Coronary artery (tissue), 2 donors: ENCODE measurements at regions not wholly inside any gene's neighbourhood (a gene's known extent, or its start where the extent isn't known, plus 50 kb on each side); places are given as distances from the start of the nearest gene placed in this dataset.

Experiments used
- DNase-seq: peaks from one replicate; pipeline ENCODE4 v3.0.0-alpha.2; 2017; ENCODE audit warnings: low spot score
- H3K27ac ChIP-seq, 2 donors: fragments of 200-600 bp; sonication (generic); one replicate each; pipeline ENCODE4 v1.5.1; 2016 to 2019
- H3K4me3 ChIP-seq: fragments of 200-600 bp; sonication (generic); 2 replicates; pipeline ENCODE4 v1.5.1; 2016; ENCODE audit warnings: mild to moderate bottlenecking, moderate library complexity
- CTCF ChIP-seq: fragments of 200-600 bp; sonication (generic); IDR thresholded peaks from one replicate; pipeline ENCODE4 v1.5.1; 2019; ENCODE audit warnings: antibody characterized with exemption

GRCh38 chr3:163614886-163615285 is 1463.4 kb downstream of the SI start:
- no peak for TF ChIP-seq CTCF
- H3K4me3 ChIP-seq, result no peak overlapping the region
- no peak for DNase-seq
- no peak overlapping the region for H3K27ac ChIP-seq

- Histone ChIP-seq H3K27ac (no peak overlapping the region), H3K4me3 (no peak overlapping the region)
- DNase-seq, result no peak
- no peak for TF ChIP-seq CTCF
Measured at GRCh38 chr3:163605915-163606314, 1472.4 kb downstream of the SI start.

GRCh38 chr3:163601426-163601825 is 1476.9 kb downstream of the SI start:
- Histone ChIP-seq H3K27ac (no peak overlapping the region), H3K4me3 (no peak overlapping the region)
- TF ChIP-seq CTCF, result no peak
- no peak for DNase-seq

- TF ChIP-seq CTCF, result no peak
- Histone ChIP-seq H3K4me3 (no peak overlapping the region), H3K27ac (no peak overlapping the region)
- DNase-seq, result no peak
Measured at GRCh38 chr3:163587342-163587741, 1491.0 kb downstream of the SI start.

- no peak overlapping the region for H3K27ac ChIP-seq
- H3K4me3 ChIP-seq, result no peak overlapping the region
- no peak for TF ChIP-seq CTCF
- DNase-seq, result no peak
Measured at GRCh38 chr3:163582967-163583366, 1495.3 kb downstream of the SI start.

GRCh38 chr3:163577271-163577670 is 1501.0 kb downstream of the SI start:
- H3K4me3 ChIP-seq, result no peak overlapping the region
- no peak for TF ChIP-seq CTCF
- DNase-seq, result no peak
- no peak overlapping the region for H3K27ac ChIP-seq

GRCh38 chr3:163576314-163576713 is 1502.0 kb downstream of the SI start:
- no peak for TF ChIP-seq CTCF
- no peak for DNase-seq
- no peak overlapping the region for H3K27ac ChIP-seq
- no peak overlapping the region for H3K4me3 ChIP-seq
